HepG2 (cell line): ENCODE measurements at regions not wholly inside any gene's neighbourhood (a gene's known extent, or its start where the extent isn't known, plus 50 kb on each side); places are given as distances from the start of the nearest gene placed in this dataset.

Source experiments
- ATAC-seq: fragments of 200-7000 bp; cut with Tn5 transposase; 3 replicates; pipeline ENCODE4 v1.9.1; 2020; ENCODE audit warnings: mild to moderate bottlenecking, moderate library complexity
- BruUV-seq: library from RNA; stranded (reverse); fragments of 400-500 nt; replicated peaks from 2 replicates; lab custom pipeline; 2021; lab: Mats Ljungman, UMichigan
- CTCF ChIA-PET: fragments of 300-600 bp; formaldehyde crosslinking; extraction: SDS; loops from one replicate; lab custom pipeline; 2021; ENCODE audit warnings: low total read pairs, inconsistent platforms, low intra/inter-chr PET ratio; lab: Yijun Ruan, JAX
- POLR2A ChIA-PET: fragments of 350-600 bp; sonication (Branson Sonifier 250); formaldehyde crosslinking; loops from one replicate; lab custom pipeline; 2020; ENCODE audit warnings: antibody characterized with exemption, inconsistent platforms; lab: Yijun Ruan, JAX
- DNase-seq: peaks from one replicate; pipeline ENCODE4 v3.0.0-alpha.2; 2015; ENCODE audit warnings: low spot score
- FAIRE-seq: peaks from 3 replicates; lab custom pipeline; 2011; peaks lifted over from hg19 to GRCh38; lab: Jason Lieb, UNC
- H2AFZ ChIP-seq: one replicate; pipeline ENCODE4 v1.6.1; 2011; ENCODE audit warnings: low read length, inconsistent platforms
- H3K27ac ChIP-seq: fragments of 300-600 bp; 3 replicates; pipeline ENCODE4 v1.8.0; 2011; ENCODE audit warnings: mixed run types, mild to moderate bottlenecking, mixed read lengths, low read length, inconsistent platforms; ENCODE audit not compliant: insufficient read depth; ENCODE audit errors: extremely low read length
- H3K27me3 ChIP-seq, 2 experiments: fragments of 200-600 bp in 1 of 2; 2 replicates in 1 of 2; 3 replicates in 1 of 2; pipeline versions ENCODE4 v1.6.0 to v1.8.0; 2011; ENCODE audit warnings: low read length in 2 of 2, mild to moderate bottlenecking in 2 of 2, moderate library complexity in 2 of 2, inconsistent platforms in 1 of 2; ENCODE audit not compliant: insufficient read depth in 2 of 2, control insufficient read depth in 1 of 2
- H3K36me3 ChIP-seq, 2 experiments: fragments of 200-600 bp in 1 of 2; replicated peaks in 1 of 2; 2 replicates in 1 of 2; 3 replicates in 1 of 2; pipeline versions ENCODE4 v1.5.1 to v1.8.0; 2011; ENCODE audit warnings: low read length in 2 of 2, inconsistent platforms in 1 of 2; ENCODE audit not compliant: insufficient read depth in 2 of 2, control insufficient read depth in 1 of 2
- H3K4me1 ChIP-seq: 2 replicates; pipeline ENCODE4 v1.5.1; 2012; ENCODE audit warnings: low read length, inconsistent platforms; ENCODE audit not compliant: insufficient read depth
- H3K4me2 ChIP-seq: 2 replicates; pipeline ENCODE4 v1.6.0; 2011; ENCODE audit warnings: low read depth, low read length, inconsistent platforms
- H3K4me3 ChIP-seq, 3 experiments: fragments of 200-600 bp in 1 of 3; sonication (generic), shearing (Covaris generic) in 1 of 3; replicated peaks in 1 of 3; 2 replicates each; pipeline ENCODE4 v1.5.1; 2011 to 2016; ENCODE audit warnings: low read length in 3 of 3, inconsistent platforms in 2 of 3, low read depth in 2 of 3, mild to moderate bottlenecking in 2 of 3, control low read depth in 1 of 3, mixed read lengths in 1 of 3; ENCODE audit not compliant: insufficient read depth in 1 of 3
- H3K79me2 ChIP-seq: one replicate; pipeline ENCODE4 v1.6.1; 2011; ENCODE audit warnings: low read length, inconsistent platforms; ENCODE audit not compliant: insufficient read depth
- H3K9ac ChIP-seq: 2 replicates; pipeline ENCODE4 v1.6.0; 2011; ENCODE audit warnings: mild to moderate bottlenecking, low read depth, low read length, inconsistent platforms; ENCODE audit not compliant: insufficient read depth
- H3K9me3 ChIP-seq: 2 replicates; pipeline ENCODE4 v1.5.1; 2012; ENCODE audit warnings: mild to moderate bottlenecking, low read length
- H4K20me1 ChIP-seq: 2 replicates; pipeline ENCODE4 v1.6.0; 2011; ENCODE audit warnings: inconsistent platforms, mild to moderate bottlenecking, low read length, moderate library complexity; ENCODE audit not compliant: insufficient read depth
- EHMT2 ChIP-seq: fragments of 200-600 bp; sonication (generic); IDR thresholded peaks from 2 replicates; pipeline ENCODE4 v1.7.0; 2017; ENCODE audit warnings: antibody characterized with exemption, low read depth, low read length, borderline replicate concordance
- HOXA3 ChIP-seq: sonication (generic); formaldehyde crosslinking; IDR thresholded peaks from 2 replicates; pipeline ENCODE4 v1.5.0; 2020; ENCODE audit warnings: missing genetic modification reagents
- MIXL1 ChIP-seq: IDR thresholded peaks from 2 replicates; pipeline ENCODE4 v1.6.1; 2016
- MYNN ChIP-seq: sonication (generic); formaldehyde crosslinking; IDR thresholded peaks from 2 replicates; pipeline ENCODE4 v1.4.0; 2020; ENCODE audit warnings: mild to moderate bottlenecking, low read depth, missing genetic modification reagents
- NFATC3 ChIP-seq: sonication (generic); formaldehyde crosslinking; IDR thresholded peaks from 2 replicates; pipeline ENCODE4 v1.5.1; 2020; ENCODE audit warnings: mild to moderate bottlenecking, missing genetic modification reagents
- PHB2 ChIP-seq: fragments of 450-650 bp; IDR thresholded peaks from 2 replicates; pipeline ENCODE4 v1.6.1; 2018; ENCODE audit not compliant: partially characterized antibody
- ZNF17 ChIP-seq: sonication (generic); formaldehyde crosslinking; IDR thresholded peaks from 2 replicates; pipeline ENCODE4 v1.5.0; 2020; ENCODE audit warnings: mild to moderate bottlenecking, missing genetic modification reagents
- ZNF225 ChIP-seq: sonication (generic); formaldehyde crosslinking; IDR thresholded peaks from 2 replicates; pipeline ENCODE4 v1.4.0; 2020; ENCODE audit warnings: mild to moderate bottlenecking, missing genetic modification reagents
- WGBS: methylation state at CpG from one replicate; pipeline ENCODE4 v1.1.6; 2017; ENCODE audit warnings: low lambda C conversion rate; 5-methylcytosine and 5-hydroxymethylcytosine counted together
- in situ Hi-C: cut with HindIII; loops from 2 replicates; pipeline ENCODE4 v1.10.0; 2017; ENCODE audit warnings: low pct_unique_long_range_greater_than_20kb; ENCODE audit not compliant: extremely low pct_ligation_motif_present
- intact Hi-C: fragments of 100-400 bp; cut with micrococcal nuclease; formaldehyde crosslinking; loops from one replicate; pipeline ENCODE4 v1.10.0; 2022; ENCODE audit not compliant: unreplicated experiment
- TF ChIP-seq, protein P1 (sequence below): sonication (generic); formaldehyde crosslinking; IDR thresholded peaks from 2 replicates; pipeline ENCODE4 v1.5.0; 2020; ENCODE audit warnings: missing genetic modification reagents
- TF ChIP-seq, protein P2 (sequence below): IDR thresholded peaks from 2 replicates; pipeline ENCODE4 v1.6.1; 2016; ENCODE audit warnings: missing biosample characterization, missing genetic modification reagents, low read depth
- TF ChIP-seq, protein P3 (sequence below): sonication (generic); formaldehyde crosslinking; IDR thresholded peaks from 2 replicates; pipeline ENCODE4 v1.5.0; 2020; ENCODE audit warnings: mild to moderate bottlenecking, low read depth, missing genetic modification reagents, borderline replicate concordance
- TF ChIP-seq, protein P4 (sequence below): IDR thresholded peaks from 2 replicates; pipeline ENCODE4 v1.6.1; 2012; ENCODE audit warnings: inconsistent platforms
- TF ChIP-seq, protein P5 (sequence below): IDR thresholded peaks from 2 replicates; pipeline ENCODE4 v1.6.1; 2012; ENCODE audit warnings: low read length, improper control_type of control experiment

DNA sequence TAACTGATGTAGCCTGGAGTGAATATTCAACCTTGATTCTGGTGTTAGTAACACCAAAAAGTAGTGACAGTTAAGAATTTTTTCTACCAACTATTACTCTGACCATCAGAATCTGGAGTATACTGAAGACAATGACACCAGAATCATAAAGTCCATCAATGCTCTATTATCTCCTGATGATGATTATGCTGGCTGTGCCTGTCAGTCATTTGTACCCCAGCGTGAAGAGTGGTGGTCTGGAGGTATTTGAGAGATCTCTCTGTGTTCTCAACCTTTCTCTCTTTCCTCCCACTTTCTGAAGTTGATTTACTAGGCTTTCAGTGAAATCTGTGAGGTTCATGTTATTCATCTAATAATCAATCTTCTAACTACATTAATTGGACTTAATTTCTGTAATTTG, 615.4 kb downstream of the SLC16A7 start:
- FAIRE-seq: no peak
- CTCF ChIA-PET: no interaction called here
- intact Hi-C loops: no loop called here

More for the DNA sequence above, 615.4 kb downstream of the SLC16A7 start:
- Histone ChIP-seq H4K20me1 (no peaks in the 10 kb centered on the region), H2AFZ (no peak overlapping the region), H3K4me1 (no peaks in the 10 kb centered on the region), H3K27ac (no peak overlapping the region), H3K9ac (no peak overlapping the region), H3K79me2 (no peaks in the 10 kb centered on the region), H3K36me3 (no peaks in the 10 kb centered on the region), H3K4me3 (no peak overlapping the region), H3K9me3 (peaks cover 9% of the 10 kb centered on the region; the same call in 1 of the 2 replicates), H3K4me2 (no peak overlapping the region), H3K27me3 (no peaks in the 10 kb centered on the region)
- WGBS: 7% methylated on average over 1 of the region's 1 CpG
- in situ Hi-C loops: no loop called here
- TF ChIP-seq HOXA3: no peak
- TF ChIP-seq ZNF17 (CRISPR knock-in tag): no peak
- TF ChIP-seq EHMT2: no peak
- no peak for TF ChIP-seq PHB2
- TF ChIP-seq, protein P1, sequence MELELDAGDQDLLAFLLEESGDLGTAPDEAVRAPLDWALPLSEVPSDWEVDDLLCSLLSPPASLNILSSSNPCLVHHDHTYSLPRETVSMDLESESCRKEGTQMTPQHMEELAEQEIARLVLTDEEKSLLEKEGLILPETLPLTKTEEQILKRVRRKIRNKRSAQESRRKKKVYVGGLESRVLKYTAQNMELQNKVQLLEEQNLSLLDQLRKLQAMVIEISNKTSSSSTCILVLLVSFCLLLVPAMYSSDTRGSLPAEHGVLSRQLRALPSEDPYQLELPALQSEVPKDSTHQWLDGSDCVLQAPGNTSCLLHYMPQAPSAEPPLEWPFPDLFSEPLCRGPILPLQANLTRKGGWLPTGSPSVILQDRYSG (CRISPR knock-in tag): no peak
- TF ChIP-seq MIXL1 (CRISPR knock-in tag): no peak
- TF ChIP-seq, protein P2, sequence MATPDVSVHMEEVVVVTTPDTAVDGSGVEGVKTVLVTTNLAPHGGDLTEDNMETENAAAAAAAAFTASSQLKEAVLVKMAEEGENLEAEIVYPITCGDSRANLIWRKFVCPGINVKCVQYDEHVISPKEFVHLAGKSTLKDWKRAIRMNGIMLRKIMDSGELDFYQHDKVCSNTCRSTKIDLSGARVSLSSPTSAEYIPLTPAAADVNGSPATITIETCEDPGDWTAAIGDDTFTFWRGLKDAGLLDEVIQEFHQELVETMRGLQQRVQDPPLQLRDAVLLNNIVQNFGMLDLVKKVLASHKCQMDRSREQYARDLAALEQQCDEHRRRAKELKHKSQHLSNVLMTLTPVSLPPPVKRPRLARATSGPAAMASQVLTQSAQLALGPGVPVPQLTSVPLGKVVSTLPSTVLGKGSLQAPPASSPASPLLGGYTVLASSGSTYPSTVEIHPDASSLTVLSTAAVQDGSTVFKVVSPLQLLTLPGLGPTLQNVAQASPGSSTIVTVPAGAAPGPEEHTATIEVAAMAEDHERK (CRISPR knock-in tag): no peak
- TF ChIP-seq ZNF225 (CRISPR knock-in tag): no peak
- no peak for TF ChIP-seq MYNN (CRISPR knock-in tag)
- TF ChIP-seq, protein P3, sequence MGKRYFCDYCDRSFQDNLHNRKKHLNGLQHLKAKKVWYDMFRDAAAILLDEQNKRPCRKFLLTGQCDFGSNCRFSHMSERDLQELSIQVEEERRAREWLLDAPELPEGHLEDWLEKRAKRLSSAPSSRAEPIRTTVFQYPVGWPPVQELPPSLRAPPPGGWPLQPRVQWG (CRISPR knock-in tag): no peak
- TF ChIP-seq, protein P4, sequence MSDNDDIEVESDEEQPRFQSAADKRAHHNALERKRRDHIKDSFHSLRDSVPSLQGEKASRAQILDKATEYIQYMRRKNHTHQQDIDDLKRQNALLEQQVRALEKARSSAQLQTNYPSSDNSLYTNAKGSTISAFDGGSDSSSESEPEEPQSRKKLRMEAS: no peak
- TF ChIP-seq, protein P5, sequence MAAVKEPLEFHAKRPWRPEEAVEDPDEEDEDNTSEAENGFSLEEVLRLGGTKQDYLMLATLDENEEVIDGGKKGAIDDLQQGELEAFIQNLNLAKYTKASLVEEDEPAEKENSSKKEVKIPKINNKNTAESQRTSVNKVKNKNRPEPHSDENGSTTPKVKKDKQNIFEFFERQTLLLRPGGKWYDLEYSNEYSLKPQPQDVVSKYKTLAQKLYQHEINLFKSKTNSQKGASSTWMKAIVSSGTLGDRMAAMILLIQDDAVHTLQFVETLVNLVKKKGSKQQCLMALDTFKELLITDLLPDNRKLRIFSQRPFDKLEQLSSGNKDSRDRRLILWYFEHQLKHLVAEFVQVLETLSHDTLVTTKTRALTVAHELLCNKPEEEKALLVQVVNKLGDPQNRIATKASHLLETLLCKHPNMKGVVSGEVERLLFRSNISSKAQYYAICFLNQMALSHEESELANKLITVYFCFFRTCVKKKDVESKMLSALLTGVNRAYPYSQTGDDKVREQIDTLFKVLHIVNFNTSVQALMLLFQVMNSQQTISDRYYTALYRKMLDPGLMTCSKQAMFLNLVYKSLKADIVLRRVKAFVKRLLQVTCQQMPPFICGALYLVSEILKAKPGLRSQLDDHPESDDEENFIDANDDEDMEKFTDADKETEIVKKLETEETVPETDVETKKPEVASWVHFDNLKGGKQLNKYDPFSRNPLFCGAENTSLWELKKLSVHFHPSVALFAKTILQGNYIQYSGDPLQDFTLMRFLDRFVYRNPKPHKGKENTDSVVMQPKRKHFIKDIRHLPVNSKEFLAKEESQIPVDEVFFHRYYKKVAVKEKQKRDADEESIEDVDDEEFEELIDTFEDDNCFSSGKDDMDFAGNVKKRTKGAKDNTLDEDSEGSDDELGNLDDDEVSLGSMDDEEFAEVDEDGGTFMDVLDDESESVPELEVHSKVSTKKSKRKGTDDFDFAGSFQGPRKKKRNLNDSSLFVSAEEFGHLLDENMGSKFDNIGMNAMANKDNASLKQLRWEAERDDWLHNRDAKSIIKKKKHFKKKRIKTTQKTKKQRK: no peak
- no peak for TF ChIP-seq NFATC3 (CRISPR knock-in tag)
- DNase-seq (no peak), ATAC-seq (no peak)
- no TSS peak for BruUV-seq
- POLR2A ChIA-PET: no interaction called here
